ENCODE measurements at regions not wholly inside any gene's neighbourhood (a gene's known extent, or its start where the extent isn't known, plus 50 kb on each side); places are given as distances from the start of the nearest gene placed in this dataset.

DNA sequence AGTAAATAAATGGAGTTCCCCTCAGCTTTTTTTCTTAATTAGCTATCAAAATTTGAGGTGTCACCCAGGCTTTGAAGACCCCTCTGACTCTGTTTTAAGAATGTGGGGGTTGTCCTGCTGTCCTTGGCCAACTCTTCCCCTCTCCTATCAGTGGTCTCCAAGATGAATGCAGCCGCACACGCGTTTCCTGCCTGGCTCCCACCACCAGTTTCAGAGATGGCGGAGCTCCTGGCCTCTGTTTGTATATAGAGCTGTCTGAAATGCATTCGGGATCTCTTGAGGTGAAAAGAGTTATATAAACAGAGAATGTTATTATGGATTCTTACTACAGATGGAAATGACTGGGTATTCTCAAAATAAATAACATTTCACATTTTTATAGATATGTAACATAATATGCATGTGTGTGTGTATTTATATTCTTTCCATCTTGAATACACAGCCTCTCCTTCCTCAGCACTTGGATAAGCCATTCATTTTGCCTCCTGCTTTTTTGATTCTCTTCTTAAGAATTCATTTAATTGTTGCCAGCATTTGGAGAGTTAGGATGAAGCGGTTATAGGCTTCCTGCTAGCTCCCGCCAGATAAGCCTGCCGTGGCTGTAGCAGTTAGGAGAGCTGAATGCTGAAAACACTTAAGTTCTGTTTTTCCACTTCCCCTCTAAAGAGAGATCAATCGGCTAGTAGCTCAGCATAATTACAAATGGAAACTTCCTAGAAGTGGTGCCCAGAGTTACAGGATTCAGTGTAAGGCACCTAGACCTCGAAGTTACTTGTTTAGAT lies 659.3 kb upstream of the FANCL start:
- TF ChIP-seq, protein P1, sequence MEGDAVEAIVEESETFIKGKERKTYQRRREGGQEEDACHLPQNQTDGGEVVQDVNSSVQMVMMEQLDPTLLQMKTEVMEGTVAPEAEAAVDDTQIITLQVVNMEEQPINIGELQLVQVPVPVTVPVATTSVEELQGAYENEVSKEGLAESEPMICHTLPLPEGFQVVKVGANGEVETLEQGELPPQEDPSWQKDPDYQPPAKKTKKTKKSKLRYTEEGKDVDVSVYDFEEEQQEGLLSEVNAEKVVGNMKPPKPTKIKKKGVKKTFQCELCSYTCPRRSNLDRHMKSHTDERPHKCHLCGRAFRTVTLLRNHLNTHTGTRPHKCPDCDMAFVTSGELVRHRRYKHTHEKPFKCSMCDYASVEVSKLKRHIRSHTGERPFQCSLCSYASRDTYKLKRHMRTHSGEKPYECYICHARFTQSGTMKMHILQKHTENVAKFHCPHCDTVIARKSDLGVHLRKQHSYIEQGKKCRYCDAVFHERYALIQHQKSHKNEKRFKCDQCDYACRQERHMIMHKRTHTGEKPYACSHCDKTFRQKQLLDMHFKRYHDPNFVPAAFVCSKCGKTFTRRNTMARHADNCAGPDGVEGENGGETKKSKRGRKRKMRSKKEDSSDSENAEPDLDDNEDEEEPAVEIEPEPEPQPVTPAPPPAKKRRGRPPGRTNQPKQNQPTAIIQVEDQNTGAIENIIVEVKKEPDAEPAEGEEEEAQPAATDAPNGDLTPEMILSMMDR (IDR thresholded peaks at IDR 0.05; ENCODE audit: low read depth, low read length), result no peak
- TF ChIP-seq EZH2phosphoT487 (IDR thresholded peaks at IDR 0.05; ENCODE audit: low read depth), result no peak

All from OCI-LY3 (cell line).